HCT116 (cell line): ENCODE measurements at regions not wholly inside any gene's neighbourhood (a gene's known extent, or its start where the extent isn't known, plus 50 kb on each side); places are given as distances from the start of the nearest gene placed in this dataset.

Source experiments
- ATAC-seq: fragments of 200-7000 bp; cut with Tn5 transposase; 2 replicates; pipeline ENCODE4 v1.9.1; 2020; ENCODE audit warnings: mild to moderate bottlenecking, moderate library complexity
- BruUV-seq: library from RNA; stranded (reverse); fragments of 400-500 nt; replicated peaks from 2 replicates; lab custom pipeline; 2021; lab: Mats Ljungman, UMichigan
- CTCF ChIA-PET: fragments of 300-600 bp; sonication (Branson Sonifier 250); formaldehyde crosslinking; loops from one replicate; lab custom pipeline; 2021; ENCODE audit warnings: antibody characterized with exemption; lab: Charles Lee
- POLR2A ChIA-PET: fragments of 300-600, 350-600 bp; sonication (Branson Sonifier 250); formaldehyde crosslinking; loops from one replicate; lab custom pipeline; 2021; ENCODE audit warnings: antibody characterized with exemption; lab: Charles Lee
- RAD21 ChIA-PET, 2 experiments: fragments of 300-600 bp; sonication (Branson Sonifier 250); formaldehyde crosslinking; loops; one replicate each; lab custom pipeline; 2023; ENCODE audit warnings: low total read pairs in 2 of 2; ENCODE audit not compliant: uncharacterized antibody in 2 of 2, unreplicated experiment in 2 of 2, low non-redundant PET in 1 of 2; lab: Charles Lee
- DNase-seq: peaks from one replicate; pipeline ENCODE4 v3.0.0-alpha.2; 2010; ENCODE audit warnings: low read depth, low spot score
- H2AFZ ChIP-seq: fragments of 200-600 bp; shearing (Covaris generic), sonication (generic); 2 replicates; pipeline ENCODE4 v1.6.1; 2017; ENCODE audit warnings: low read depth, mixed run types, mixed read lengths, antibody characterized with exemption, low read length; ENCODE audit not compliant: poor library complexity, severe bottlenecking
- H3K27ac ChIP-seq: 2 replicates; pipeline ENCODE4 v1.5.1; 2012; ENCODE audit warnings: low read depth, low read length
- H3K27me3 ChIP-seq: fragments of 200-600 bp; sonication (generic); 2 replicates; pipeline ENCODE4 v1.6.1; 2016; ENCODE audit warnings: mixed run types, low read length, mixed read lengths; ENCODE audit not compliant: insufficient read depth
- H3K36me3 ChIP-seq, 2 experiments: fragments of 200-500 bp in 1 of 2; fragments of 200-600 bp in 1 of 2; sonication (Bioruptor generic) in 1 of 2; sonication (generic) in 1 of 2; 2 replicates each; pipeline versions ENCODE4 v1.5.1 to v1.6.1; 2014 to 2016; ENCODE audit warnings: low read length in 2 of 2, inconsistent platforms in 1 of 2, mixed read lengths in 1 of 2, mixed run types in 1 of 2; ENCODE audit not compliant: insufficient read depth in 2 of 2, control insufficient read depth in 1 of 2
- H3K4me1 ChIP-seq, 2 experiments: fragments of 200-600 bp in 1 of 2; sonication (generic) in 1 of 2; 2 replicates each; pipeline versions ENCODE4 v1.5.1 to v1.6.1; 2012 to 2017; ENCODE audit warnings: low read length in 2 of 2, inconsistent platforms in 1 of 2, mild to moderate bottlenecking in 1 of 2, mixed read lengths in 1 of 2, mixed run types in 1 of 2, moderate library complexity in 1 of 2; ENCODE audit not compliant: insufficient read depth in 2 of 2, control insufficient read depth in 1 of 2
- H3K4me2 ChIP-seq: fragments of 200-600 bp; sonication (generic); 2 replicates; pipeline ENCODE4 v1.6.1; 2017; ENCODE audit warnings: mixed run types, low read length, mixed read lengths
- H3K4me3 ChIP-seq, 2 experiments: fragments of 200-600 bp in 1 of 2; sonication (generic) in 1 of 2; replicated peaks in 1 of 2; 2 replicates each; pipeline ENCODE4 v1.5.1; 2011 to 2016; ENCODE audit warnings: low read length in 2 of 2, control low read depth in 1 of 2, low read depth in 1 of 2, mild to moderate bottlenecking in 1 of 2, mixed read lengths in 1 of 2, mixed run types in 1 of 2
- H3K79me2 ChIP-seq: fragments of 200-600 bp; sonication (generic); 2 replicates; pipeline ENCODE4 v1.6.1; 2017; ENCODE audit warnings: mild to moderate bottlenecking, mixed run types, low read length, moderate library complexity, mixed read lengths; ENCODE audit not compliant: insufficient read depth
- H3K9ac ChIP-seq: fragments of 200-600 bp; sonication (generic); 2 replicates; pipeline ENCODE4 v1.6.1; 2016; ENCODE audit warnings: low read length, mixed read lengths
- H3K9me2 ChIP-seq: fragments of 200-600 bp; sonication (generic), shearing (Covaris generic); 2 replicates; pipeline ENCODE4 v1.6.1; 2017; ENCODE audit warnings: mixed run types, mild to moderate bottlenecking, moderate library complexity; ENCODE audit not compliant: insufficient read depth
- H3K9me3 ChIP-seq, 2 experiments: fragments of 200-500 bp in 1 of 2; fragments of 200-600 bp in 1 of 2; sonication (Bioruptor generic) in 1 of 2; sonication (generic) in 1 of 2; 2 replicates each; pipeline ENCODE4 v1.6.1; 2014 to 2017; ENCODE audit warnings: low read length in 2 of 2, mixed read lengths in 2 of 2, inconsistent platforms in 1 of 2, low read depth in 1 of 2, mild to moderate bottlenecking in 1 of 2, mixed run types in 1 of 2, moderate library complexity in 1 of 2; ENCODE audit not compliant: control insufficient read depth in 1 of 2, insufficient read depth in 1 of 2
- H4K20me1 ChIP-seq: fragments of 200-600 bp; sonication (generic), shearing (Covaris generic); 2 replicates; pipeline ENCODE4 v1.6.1; 2017; ENCODE audit warnings: mixed run types, mild to moderate bottlenecking, moderate library complexity; ENCODE audit not compliant: insufficient read depth
- CBX3 ChIP-seq: IDR thresholded peaks from 2 replicates; pipeline ENCODE4 v1.6.1; 2012; ENCODE audit warnings: low read depth
- CEBPB ChIP-seq: IDR thresholded peaks from 2 replicates; pipeline ENCODE4 v1.6.1; 2012; ENCODE audit warnings: low read depth
- CTCF ChIP-seq, 3 experiments: fragments of 200-600 bp in 1 of 3; sonication (generic) in 1 of 3; IDR thresholded peaks in 2 of 3; conservative IDR thresholded peaks in 1 of 3; 2 replicates each; pipeline ENCODE4 v1.5.1; 2012 to 2017; ENCODE audit warnings: low read depth in 2 of 3, low read length in 2 of 3, antibody characterized with exemption in 1 of 3, borderline replicate concordance in 1 of 3, control low read depth in 1 of 3, mild to moderate bottlenecking in 1 of 3, mixed read lengths in 1 of 3, mixed run types in 1 of 3, moderate library complexity in 1 of 3; ENCODE audit not compliant: insufficient read depth in 1 of 3
- POLR2A ChIP-seq: IDR thresholded peaks from 2 replicates; pipeline ENCODE4 v1.7.0; 2011; ENCODE audit warnings: borderline replicate concordance; ENCODE audit not compliant: insufficient read depth, insufficient read length; ENCODE audit errors: extremely low read depth
- POLR2AphosphoS5 ChIP-seq: IDR thresholded peaks from 2 replicates; pipeline ENCODE4 v1.6.1; 2011; ENCODE audit warnings: mild to moderate bottlenecking, low read depth, low read length, moderate library complexity
- REST ChIP-seq: IDR thresholded peaks from 2 replicates; pipeline ENCODE4 v1.6.1; 2012; ENCODE audit warnings: low read depth
- YY1 ChIP-seq: IDR thresholded peaks from 2 replicates; pipeline ENCODE4 v1.6.1; 2011; ENCODE audit warnings: low read length, low read depth, moderate library complexity, mild to moderate bottlenecking; ENCODE audit not compliant: insufficient replicate concordance; ENCODE audit errors: extremely low read depth
- ZBTB33 ChIP-seq: IDR thresholded peaks from 2 replicates; pipeline ENCODE4 v1.6.1; 2011; ENCODE audit warnings: mild to moderate bottlenecking, low read length, moderate library complexity; ENCODE audit not compliant: insufficient replicate concordance; ENCODE audit errors: extremely low read depth
- ZNF274 ChIP-seq: fragments of 200-500 bp; sonication (Bioruptor generic); IDR thresholded peaks from 2 replicates; pipeline ENCODE4 v1.6.1; 2014; ENCODE audit warnings: mild to moderate bottlenecking, low read depth, low read length, inconsistent platforms
- intact Hi-C: fragments of 100-400 bp; cut with micrococcal nuclease; formaldehyde crosslinking; loops from 2 replicates; pipeline ENCODE4 v1.10.0; 2022

- no peak overlapping the region for H3K27ac ChIP-seq
- no peak for ATAC-seq
- H3K4me2 ChIP-seq: no peak overlapping the region
- peaks cover 0 to 12% of the 10 kb centered on the region in 2 experiments; a peak in 2 of 4 replicates for H3K9me3 ChIP-seq
- DNase-seq: no peak
- no peaks in the 10 kb centered on the region for H3K27me3 ChIP-seq
- H3K79me2 ChIP-seq: no peaks in the 10 kb centered on the region
- H3K9me2 ChIP-seq: no peaks in the 10 kb centered on the region
- H4K20me1 ChIP-seq: no peaks in the 10 kb centered on the region
- no peak overlapping the region for H3K4me3 ChIP-seq
- TF ChIP-seq POLR2A: no peak
- TF ChIP-seq ZNF274: no peak
- no peak for TF ChIP-seq CEBPB
- no peak for TF ChIP-seq YY1
- no peak for TF ChIP-seq REST
- TF ChIP-seq CBX3: no peak
- no peak for TF ChIP-seq POLR2AphosphoS5
- TF ChIP-seq ZBTB33: no peak
- TF ChIP-seq CTCF (IDR thresholded peaks at IDR 0.05 in 2 of 3, conservative IDR thresholded peaks at IDR 0.05 in 1 of 3; ENCODE audit: borderline replicate concordance in 1 of 3, insufficient read depth in 1 of 3, low read depth in 2 of 3, low read length in 2 of 3): no peak
- H2AFZ ChIP-seq: no peak overlapping the region
- no peaks in the 10 kb centered on the region for H3K36me3 ChIP-seq
- no TSS peak for BruUV-seq
- ChIA-PET RAD21 (no interaction called here), POLR2A (no interaction called here), CTCF (no interaction called here)
- H3K9ac ChIP-seq: no peak overlapping the region
- intact Hi-C loops: no loop called here
- no peaks in the 10 kb centered on the region for H3K4me1 ChIP-seq
Observed at GRCh38 chr15:53875711-53876110, 102.5 kb upstream of the UNC13C start.
